CD4-positive, alpha-beta T cell (primary cell): ENCODE measurements at regions not wholly inside any gene's neighbourhood (a gene's known extent, or its start where the extent isn't known, plus 50 kb on each side); places are given as distances from the start of the nearest gene placed in this dataset.

ENCODE experiments used
- ATAC-seq: fragments of 200-7000 bp; cut with Tn5 transposase; one replicate; pipeline ENCODE4 v1.10.0; 2022; ENCODE audit warnings: mild to moderate bottlenecking; ENCODE audit not compliant: poor library complexity
- CTCF ChIA-PET: fragments of 350-600 bp; sonication (Branson Sonifier 250); formaldehyde crosslinking; loops from one replicate; lab custom pipeline; 2021; ENCODE audit warnings: antibody characterized with exemption, inconsistent platforms; lab: Charles Lee
- POLR2A ChIA-PET: fragments of 350-600 bp; sonication (Branson Sonifier 250); formaldehyde crosslinking; loops from one replicate; lab custom pipeline; 2021; ENCODE audit warnings: antibody characterized with exemption, inconsistent platforms; lab: Charles Lee
- DNase-seq, 14 experiments: peaks; one replicate each; pipeline ENCODE4 v3.0.0-alpha.2; 2013 to 2020; ENCODE audit warnings: mixed read lengths in 2 of 14
- H3K27ac ChIP-seq, 2 donors: one replicate each; pipeline versions ENCODE4 v1.5.1 to v1.7.0; 2013; ENCODE audit warnings: low read length in 2 of 2, low read depth in 1 of 2, mild to moderate bottlenecking in 1 of 2
- H3K27me3 ChIP-seq, 2 experiments: 1 replicate in 1 of 2; 2 replicates in 1 of 2; pipeline versions ENCODE4 v1.6.1 to v1.7.0; 2013; ENCODE audit warnings: low read length in 2 of 2, control low read depth in 1 of 2, mild to moderate bottlenecking in 1 of 2, moderate library complexity in 1 of 2; ENCODE audit not compliant: insufficient read depth in 2 of 2, control insufficient read depth in 1 of 2
- H3K36me3 ChIP-seq: one replicate; pipeline ENCODE4 v1.6.1; 2013; ENCODE audit warnings: low read length, control low read depth; ENCODE audit not compliant: insufficient read depth
- H3K4me1 ChIP-seq: one replicate; pipeline ENCODE4 v1.6.1; 2013; ENCODE audit warnings: low read length, control low read depth; ENCODE audit not compliant: insufficient read depth
- H3K4me3 ChIP-seq: one replicate; pipeline ENCODE4 v1.5.1; 2013; ENCODE audit warnings: mild to moderate bottlenecking, low read length, moderate library complexity
- H3K9me3 ChIP-seq, 2 experiments: 1 replicate in 1 of 2; 2 replicates in 1 of 2; pipeline versions ENCODE4 v1.6.1 to v1.7.0; 2013; ENCODE audit warnings: low read length in 2 of 2, mild to moderate bottlenecking in 2 of 2, control low read depth in 1 of 2, moderate library complexity in 1 of 2; ENCODE audit not compliant: control insufficient read depth in 1 of 2, insufficient read depth in 1 of 2
- H3K27ac Mint-ChIP-seq: one replicate; pipeline ENCODE4 v1.8.0; 2020; ENCODE audit warnings: mixed read lengths
- H3K27me3 Mint-ChIP-seq: one replicate; pipeline ENCODE4 v1.8.0; 2021; ENCODE audit warnings: mixed read lengths
- H3K36me3 Mint-ChIP-seq: one replicate; pipeline ENCODE4 v1.8.0; 2021; ENCODE audit warnings: low read depth, mixed read lengths
- H3K4me1 Mint-ChIP-seq: one replicate; pipeline ENCODE4 v1.8.0; 2021; ENCODE audit warnings: low read depth, mixed read lengths
- H3K4me3 Mint-ChIP-seq: one replicate; pipeline ENCODE4 v1.8.0; 2020; ENCODE audit warnings: mild to moderate bottlenecking, mixed read lengths
- H3K9me3 Mint-ChIP-seq: one replicate; pipeline ENCODE4 v1.8.0; 2020; ENCODE audit warnings: mixed read lengths
- intact Hi-C, 2 experiments: fragments of 100-400 bp; cut with DNase I in 1 of 2; cut with micrococcal nuclease in 1 of 2; formaldehyde crosslinking; loops; one replicate each; pipeline versions ENCODE4 v1.15.1 to v1.9.0; 2023 to 2025; cut with DNase I, micrococcal nuclease
- TF ChIP-seq, protein P1 (sequence below): fragments of 200-600 bp; IDR thresholded peaks from one replicate; pipeline ENCODE4 v1.8.0; 2022; ENCODE audit warnings: antibody characterized with exemption, mild to moderate bottlenecking

GRCh38 chr5:92424785-92425426, 1041.8 kb upstream of the ARRDC3 start:
- no peaks in the 10 kb centered on the region for H3K27me3 ChIP-seq
- Mint-ChIP-seq H3K36me3 (no peaks in the 10 kb centered on the region), H3K4me1 (no peaks in the 10 kb centered on the region), H3K27me3 (no peaks in the 10 kb centered on the region), H3K9me3 (peaks cover 12% of the 10 kb centered on the region), H3K4me3 (no peak overlapping the region), H3K27ac (no peak overlapping the region)
- CTCF ChIA-PET: no interaction called here
- ATAC-seq (no peak), DNase-seq (no peak)
- no peak overlapping the region for H3K4me3 ChIP-seq
- no peaks in the 10 kb centered on the region for H3K4me1 ChIP-seq
- no peak overlapping the region for H3K27ac ChIP-seq
- TF ChIP-seq, protein P1, sequence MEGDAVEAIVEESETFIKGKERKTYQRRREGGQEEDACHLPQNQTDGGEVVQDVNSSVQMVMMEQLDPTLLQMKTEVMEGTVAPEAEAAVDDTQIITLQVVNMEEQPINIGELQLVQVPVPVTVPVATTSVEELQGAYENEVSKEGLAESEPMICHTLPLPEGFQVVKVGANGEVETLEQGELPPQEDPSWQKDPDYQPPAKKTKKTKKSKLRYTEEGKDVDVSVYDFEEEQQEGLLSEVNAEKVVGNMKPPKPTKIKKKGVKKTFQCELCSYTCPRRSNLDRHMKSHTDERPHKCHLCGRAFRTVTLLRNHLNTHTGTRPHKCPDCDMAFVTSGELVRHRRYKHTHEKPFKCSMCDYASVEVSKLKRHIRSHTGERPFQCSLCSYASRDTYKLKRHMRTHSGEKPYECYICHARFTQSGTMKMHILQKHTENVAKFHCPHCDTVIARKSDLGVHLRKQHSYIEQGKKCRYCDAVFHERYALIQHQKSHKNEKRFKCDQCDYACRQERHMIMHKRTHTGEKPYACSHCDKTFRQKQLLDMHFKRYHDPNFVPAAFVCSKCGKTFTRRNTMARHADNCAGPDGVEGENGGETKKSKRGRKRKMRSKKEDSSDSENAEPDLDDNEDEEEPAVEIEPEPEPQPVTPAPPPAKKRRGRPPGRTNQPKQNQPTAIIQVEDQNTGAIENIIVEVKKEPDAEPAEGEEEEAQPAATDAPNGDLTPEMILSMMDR: no peak
- intact Hi-C loops: no loop called here
- H3K9me3 ChIP-seq: no peaks in the 10 kb centered on the region
- POLR2A ChIA-PET: no interaction called here
- no peaks in the 10 kb centered on the region for H3K36me3 ChIP-seq

DNA sequence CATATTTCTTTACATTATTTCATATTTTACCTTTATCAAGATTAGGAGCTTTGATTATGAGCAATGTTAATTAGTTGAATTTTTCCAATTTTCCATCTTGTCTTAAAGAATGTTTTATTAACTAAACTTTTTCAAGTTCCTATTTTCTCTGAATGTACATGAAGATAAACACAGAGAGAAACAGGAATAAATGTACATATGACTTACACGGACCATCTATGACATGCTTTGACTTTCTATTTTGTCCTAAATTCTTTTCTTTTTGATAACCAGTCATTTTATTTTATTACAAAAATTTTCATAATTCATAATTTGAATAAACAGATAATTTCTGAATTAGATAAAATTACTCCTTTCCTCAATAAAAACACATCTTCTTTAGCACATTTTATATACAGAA, 1038.8 kb upstream of the ARRDC3 start:
- no peaks in the 10 kb centered on the region for H3K4me1 ChIP-seq
- no peak overlapping the region for H3K27ac ChIP-seq
- Mint-ChIP-seq H3K9me3 (peaks cover 12% of the 10 kb centered on the region), H3K36me3 (no peaks in the 10 kb centered on the region), H3K27me3 (no peaks in the 10 kb centered on the region), H3K4me1 (no peaks in the 10 kb centered on the region), H3K4me3 (no peak overlapping the region), H3K27ac (no peak overlapping the region)
- ATAC-seq (no peak), DNase-seq (no peak)
- CTCF ChIA-PET: no interaction called here
- H3K27me3 ChIP-seq: no peaks in the 10 kb centered on the region
- no peak overlapping the region for H3K4me3 ChIP-seq
- H3K9me3 ChIP-seq: peaks cover 0 to 4% of the 10 kb centered on the region in 2 experiments
- no peaks in the 10 kb centered on the region for H3K36me3 ChIP-seq
- intact Hi-C loops: no loop called here
- POLR2A ChIA-PET: no interaction called here
- TF ChIP-seq, protein P1: no peak

GRCh38 chr5:92421196-92421595, 1038.1 kb upstream of the ARRDC3 start:
- TF ChIP-seq, protein P1: no peak
- no peak overlapping the region for H3K27ac Mint-ChIP-seq
- POLR2A ChIA-PET: no interaction called here
- H3K27me3 Mint-ChIP-seq: no peaks in the 10 kb centered on the region
- no peaks in the 10 kb centered on the region for H3K36me3 Mint-ChIP-seq
- no peaks in the 10 kb centered on the region for H3K36me3 ChIP-seq
- ATAC-seq (no peak), DNase-seq (no peak)
- CTCF ChIA-PET: no interaction called here
- H3K4me1 ChIP-seq: no peaks in the 10 kb centered on the region
- H3K9me3 Mint-ChIP-seq: peaks cover 12% of the 10 kb centered on the region
- no peak overlapping the region for H3K4me3 Mint-ChIP-seq
- no peaks in the 10 kb centered on the region for H3K4me1 Mint-ChIP-seq
- no peaks in the 10 kb centered on the region for H3K27me3 ChIP-seq
- no peak overlapping the region for H3K27ac ChIP-seq
- no peak overlapping the region for H3K4me3 ChIP-seq
- intact Hi-C loops: no loop called here
- peaks cover 0 to 4% of the 10 kb centered on the region in 2 experiments for H3K9me3 ChIP-seq
